Lower leg skin (tissue), 3 donors: ENCODE measurements at regions not wholly inside any gene's neighbourhood (a gene's known extent, or its start where the extent isn't known, plus 50 kb on each side); places are given as distances from the start of the nearest gene placed in this dataset.

Experiments used
- CTCF ChIP-seq, 3 donors: fragments of 450-650 bp; IDR thresholded peaks; one replicate each; pipeline ENCODE4 v1.5.1; 2016; ENCODE audit warnings: antibody characterized with exemption in 3 of 3, mild to moderate bottlenecking in 3 of 3, moderate library complexity in 2 of 3
- POLR2A ChIP-seq, 2 donors: fragments of 450-650 bp; IDR thresholded peaks; one replicate each; pipeline ENCODE4 v1.6.1; 2016 to 2017; ENCODE audit warnings: antibody characterized with exemption in 2 of 2, mild to moderate bottlenecking in 1 of 2, moderate library complexity in 1 of 2

GRCh38 chr2:189265696-189266320, 86.2 kb upstream of the COL5A2 start:
- TF ChIP-seq CTCF (IDR thresholded peaks at IDR 0.05) (no peak), POLR2A (IDR thresholded peaks at IDR 0.05) (no peak)
